Vagina (tissue), 2 donors: ENCODE measurements at regions not wholly inside any gene's neighbourhood (a gene's known extent, or its start where the extent isn't known, plus 50 kb on each side); places are given as distances from the start of the nearest gene placed in this dataset.

Source experiments
- DNase-seq, 2 donors: peaks; one replicate each; pipeline ENCODE4 v3.0.0-alpha.2; 2017; ENCODE audit errors: extremely low spot score in 2 of 2
- H3K27ac ChIP-seq: fragments of 200-600 bp; sonication (generic); one replicate; pipeline ENCODE4 v1.5.1; 2019
- H3K27me3 ChIP-seq: fragments of 200-600 bp; sonication (generic); one replicate; pipeline ENCODE4 v1.5.1; 2019
- H3K36me3 ChIP-seq, 2 donors: fragments of 200-600 bp; sonication (generic); one replicate each; pipeline ENCODE4 v1.5.1; 2017 to 2019
- H3K4me1 ChIP-seq: fragments of 200-600 bp; sonication (generic); one replicate; pipeline ENCODE4 v1.5.1; 2019
- H3K4me3 ChIP-seq, 2 donors: fragments of 200-600 bp; sonication (generic); 1 replicate in 1 of 2; 2 replicates in 1 of 2; pipeline ENCODE4 v1.5.1; 2016 to 2019
- H3K9me3 ChIP-seq: fragments of 200-600 bp; sonication (generic); one replicate; pipeline ENCODE4 v1.5.1; 2019
- POLR2A ChIP-seq, 2 donors: fragments of 450-650 bp; IDR thresholded peaks; one replicate each; pipeline ENCODE4 v1.6.1; 2017; ENCODE audit warnings: antibody characterized with exemption in 2 of 2, mild to moderate bottlenecking in 2 of 2, moderate library complexity in 2 of 2
- POLR2AphosphoS5 ChIP-seq, 2 donors: sonication (generic); formaldehyde crosslinking; IDR thresholded peaks; one replicate each; pipeline ENCODE4 v1.9.0; 2017; ENCODE audit warnings: antibody characterized with exemption in 2 of 2, mild to moderate bottlenecking in 2 of 2, low read depth in 1 of 2; ENCODE audit not compliant: insufficient read depth in 1 of 2
- intact Hi-C: fragments of 100-400 bp; cut with DNase I; formaldehyde crosslinking; loops from one replicate; pipeline ENCODE4 v1.15.1; 2023
- TF ChIP-seq, protein P1 (sequence below), 3 experiments: fragments of 450-650 bp in 2 of 3; fragments of 200-600 bp in 1 of 3; sonication (generic) in 1 of 3; IDR thresholded peaks; one replicate each; pipeline ENCODE4 v1.5.1; 2017 to 2019; ENCODE audit warnings: antibody characterized with exemption in 3 of 3, mild to moderate bottlenecking in 2 of 3, moderate library complexity in 2 of 3

GRCh38 chr4:111573386-111573785 is 571.9 kb upstream of the FAM241A start:
- H3K27ac ChIP-seq: no peak overlapping the region
- H3K27me3 ChIP-seq: no peaks in the 10 kb centered on the region
- H3K4me3 ChIP-seq: no peak overlapping the region
- no peaks in the 10 kb centered on the region for H3K4me1 ChIP-seq
- TF ChIP-seq, protein P1, sequence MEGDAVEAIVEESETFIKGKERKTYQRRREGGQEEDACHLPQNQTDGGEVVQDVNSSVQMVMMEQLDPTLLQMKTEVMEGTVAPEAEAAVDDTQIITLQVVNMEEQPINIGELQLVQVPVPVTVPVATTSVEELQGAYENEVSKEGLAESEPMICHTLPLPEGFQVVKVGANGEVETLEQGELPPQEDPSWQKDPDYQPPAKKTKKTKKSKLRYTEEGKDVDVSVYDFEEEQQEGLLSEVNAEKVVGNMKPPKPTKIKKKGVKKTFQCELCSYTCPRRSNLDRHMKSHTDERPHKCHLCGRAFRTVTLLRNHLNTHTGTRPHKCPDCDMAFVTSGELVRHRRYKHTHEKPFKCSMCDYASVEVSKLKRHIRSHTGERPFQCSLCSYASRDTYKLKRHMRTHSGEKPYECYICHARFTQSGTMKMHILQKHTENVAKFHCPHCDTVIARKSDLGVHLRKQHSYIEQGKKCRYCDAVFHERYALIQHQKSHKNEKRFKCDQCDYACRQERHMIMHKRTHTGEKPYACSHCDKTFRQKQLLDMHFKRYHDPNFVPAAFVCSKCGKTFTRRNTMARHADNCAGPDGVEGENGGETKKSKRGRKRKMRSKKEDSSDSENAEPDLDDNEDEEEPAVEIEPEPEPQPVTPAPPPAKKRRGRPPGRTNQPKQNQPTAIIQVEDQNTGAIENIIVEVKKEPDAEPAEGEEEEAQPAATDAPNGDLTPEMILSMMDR (IDR thresholded peaks at IDR 0.05): no peak
- TF ChIP-seq POLR2A (IDR thresholded peaks at IDR 0.05) (no peak), POLR2AphosphoS5 (IDR thresholded peaks at IDR 0.05; ENCODE audit: insufficient read depth in 1 of 2, low read depth in 1 of 2) (no peak)
- intact Hi-C loops: no loop called here
- H3K36me3 ChIP-seq: no peaks in the 10 kb centered on the region
- no peaks in the 10 kb centered on the region for H3K9me3 ChIP-seq
- DNase-seq: no peak

GRCh38 chr4:111579767-111580166 is 565.5 kb upstream of the FAM241A start:
- Histone ChIP-seq H3K4me1 (no peaks in the 10 kb centered on the region), H3K36me3 (no peaks in the 10 kb centered on the region), H3K4me3 (no peak overlapping the region), H3K27me3 (no peaks in the 10 kb centered on the region), H3K27ac (no peak overlapping the region), H3K9me3 (no peaks in the 10 kb centered on the region)
- TF ChIP-seq, protein P1 (IDR thresholded peaks at IDR 0.05): no peak
- no peak for TF ChIP-seq POLR2A (IDR thresholded peaks at IDR 0.05)
- TF ChIP-seq POLR2AphosphoS5 (IDR thresholded peaks at IDR 0.05; ENCODE audit: insufficient read depth in 1 of 2, low read depth in 1 of 2): no peak
- no peak for DNase-seq
- intact Hi-C loops: no loop called here

GRCh38 chr4:111595456-111595855 is 549.8 kb upstream of the FAM241A start:
- intact Hi-C loops: no loop called here
- TF ChIP-seq, protein P1 (IDR thresholded peaks at IDR 0.05): no peak
- no peak for TF ChIP-seq POLR2AphosphoS5 (IDR thresholded peaks at IDR 0.05; ENCODE audit: insufficient read depth in 1 of 2, low read depth in 1 of 2)
- no peak for TF ChIP-seq POLR2A (IDR thresholded peaks at IDR 0.05)
- no peak overlapping the region for H3K4me3 ChIP-seq
- H3K27me3 ChIP-seq: no peaks in the 10 kb centered on the region
- H3K36me3 ChIP-seq: no peaks in the 10 kb centered on the region
- no peaks in the 10 kb centered on the region for H3K9me3 ChIP-seq
- H3K27ac ChIP-seq: no peak overlapping the region
- DNase-seq: no peak
- no peaks in the 10 kb centered on the region for H3K4me1 ChIP-seq

DNA sequence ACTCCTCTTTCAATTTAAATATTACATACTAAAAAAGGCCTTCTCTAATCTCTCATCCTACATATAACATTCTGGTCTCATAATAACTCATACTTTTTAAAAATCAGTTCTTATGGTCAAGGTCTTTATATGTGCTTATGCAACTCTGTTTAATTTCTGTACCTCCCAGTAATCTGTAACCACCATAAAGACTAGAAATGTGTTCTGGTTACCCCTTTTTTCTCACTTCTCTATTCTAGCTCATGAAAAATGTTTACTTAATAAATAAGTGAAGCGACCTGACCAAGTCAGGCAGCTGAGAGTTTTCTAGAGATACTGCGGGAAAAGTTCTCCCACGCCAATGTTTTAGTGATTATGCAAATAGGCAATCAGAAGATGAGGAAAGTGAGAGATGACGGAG is 548.8 kb upstream of the FAM241A start:
- no peak for DNase-seq
- TF ChIP-seq POLR2AphosphoS5 (IDR thresholded peaks at IDR 0.05; ENCODE audit: insufficient read depth in 1 of 2, low read depth in 1 of 2) (no peak), POLR2A (IDR thresholded peaks at IDR 0.05) (no peak)
- TF ChIP-seq, protein P1 (IDR thresholded peaks at IDR 0.05): no peak
- Histone ChIP-seq H3K9me3 (no peaks in the 10 kb centered on the region), H3K27me3 (no peaks in the 10 kb centered on the region), H3K4me1 (no peaks in the 10 kb centered on the region), H3K27ac (no peak overlapping the region), H3K36me3 (no peaks in the 10 kb centered on the region), H3K4me3 (no peak overlapping the region)
- intact Hi-C loops: no loop called here

DNA sequence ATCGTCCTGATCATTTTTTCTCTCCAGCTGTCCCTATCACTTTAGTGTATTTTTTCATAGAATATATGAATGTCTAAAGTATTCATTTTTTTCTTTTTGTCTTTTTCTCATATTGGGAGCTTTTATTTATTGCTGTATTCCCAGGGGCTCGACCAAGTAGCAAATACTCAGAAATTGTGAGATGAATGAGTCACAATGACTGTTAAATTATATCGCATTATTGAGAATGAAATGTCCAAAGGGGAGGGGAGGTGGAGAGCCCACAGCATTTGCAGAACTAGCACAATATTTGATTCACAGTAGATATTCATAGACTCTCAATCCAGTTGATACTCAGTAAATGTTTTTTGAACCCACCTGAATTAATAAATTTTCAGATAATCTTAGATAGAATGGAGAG is 543.6 kb upstream of the FAM241A start:
- TF ChIP-seq POLR2A (IDR thresholded peaks at IDR 0.05) (no peak), POLR2AphosphoS5 (IDR thresholded peaks at IDR 0.05; ENCODE audit: insufficient read depth in 1 of 2, low read depth in 1 of 2) (no peak)
- TF ChIP-seq, protein P1 (IDR thresholded peaks at IDR 0.05): no peak
- intact Hi-C loops: no loop called here
- no peaks in the 10 kb centered on the region for H3K9me3 ChIP-seq
- no peak overlapping the region for H3K27ac ChIP-seq
- no peak for DNase-seq
- H3K4me1 ChIP-seq: no peaks in the 10 kb centered on the region
- H3K36me3 ChIP-seq: no peaks in the 10 kb centered on the region
- no peaks in the 10 kb centered on the region for H3K27me3 ChIP-seq
- no peak overlapping the region for H3K4me3 ChIP-seq
